HG03095 (cell line): ENCODE measurements at regions not wholly inside any gene's neighbourhood (a gene's known extent, or its start where the extent isn't known, plus 50 kb on each side); places are given as distances from the start of the nearest gene placed in this dataset.

Experiments used
- ATAC-seq: cut with Tn5 transposase; IDR thresholded peaks from one replicate; pipeline ENCODE4 v1.9.1; 2021; ENCODE audit warnings: moderate library complexity; ENCODE audit not compliant: unreplicated experiment

- no peak for ATAC-seq
These were observed 55.6 kb upstream of the BCL2L14 start for GRCh38 chr12:12015073-12015685.

- ATAC-seq, result no peak
These were observed 54.2 kb upstream of the BCL2L14 start for GRCh38 chr12:12016284-12017100.

- no peak for ATAC-seq
These were observed 53.6 kb upstream of the BCL2L14 start for GRCh38 chr12:12017135-12017581.

GRCh38 chr12:12017798-12018197 lies 52.9 kb upstream of the BCL2L14 start:
- ATAC-seq, result no peak

- no peak for ATAC-seq
These were observed 52.3 kb upstream of the BCL2L14 start for GRCh38 chr12:12018454-12018853.

- ATAC-seq, result no peak
These were observed 50.9 kb upstream of the BCL2L14 start for GRCh38 chr12:12019881-12020280.

- ATAC-seq, result no peak
These were observed 50.0 kb upstream of the BCL2L14 start for GRCh38 chr12:12020762-12021161.
